Astrocyte (in vitro differentiated cells and primary cell): ENCODE measurements at regions not wholly inside any gene's neighbourhood (a gene's known extent, or its start where the extent isn't known, plus 50 kb on each side); places are given as distances from the start of the nearest gene placed in this dataset.

Experiments
- DNase-seq: peaks from one replicate; pipeline ENCODE4 v3.0.0-alpha.2; 2010; ENCODE audit warnings: low read depth
- FAIRE-seq: peaks from 2 replicates; lab custom pipeline; 2011; peaks lifted over from hg19 to GRCh38; lab: Jason Lieb, UNC
- H2AFZ ChIP-seq: 2 replicates; pipeline ENCODE4 v1.6.0; 2012; ENCODE audit warnings: low read depth, low read length, inconsistent platforms
- H3K27ac ChIP-seq: 2 replicates; pipeline ENCODE4 v1.5.1; 2011; ENCODE audit warnings: low read depth, low read length, inconsistent platforms
- H3K27me3 ChIP-seq: 2 replicates; pipeline ENCODE4 v1.6.0; 2011; ENCODE audit warnings: low read length, inconsistent platforms; ENCODE audit not compliant: insufficient read depth
- H3K36me3 ChIP-seq: 2 replicates; pipeline ENCODE4 v1.5.1; 2011; ENCODE audit warnings: low read length, inconsistent platforms; ENCODE audit not compliant: insufficient read depth
- H3K4me1 ChIP-seq: 2 replicates; pipeline ENCODE4 v1.5.1; 2011; ENCODE audit warnings: low read length, inconsistent platforms; ENCODE audit not compliant: insufficient read depth
- H3K4me2 ChIP-seq: 2 replicates; pipeline ENCODE4 v1.6.0; 2012; ENCODE audit warnings: low read length, inconsistent platforms
- H3K4me3 ChIP-seq: 2 replicates; pipeline ENCODE4 v1.5.1; 2011; ENCODE audit warnings: low read depth, mild to moderate bottlenecking, low read length, inconsistent platforms; ENCODE audit not compliant: insufficient read depth
- H3K79me2 ChIP-seq: 2 replicates; pipeline ENCODE4 v1.6.0; 2012; ENCODE audit warnings: mild to moderate bottlenecking, low read length, inconsistent platforms; ENCODE audit not compliant: insufficient read depth
- H3K9ac ChIP-seq: 2 replicates; pipeline ENCODE4 v1.6.0; 2012; ENCODE audit warnings: mild to moderate bottlenecking, low read length, inconsistent platforms
- H3K9me3 ChIP-seq: 2 replicates; pipeline ENCODE4 v1.5.1; 2012; ENCODE audit warnings: low read depth, mild to moderate bottlenecking, low read length, inconsistent platforms; ENCODE audit not compliant: insufficient read depth
- H4K20me1 ChIP-seq: 2 replicates; pipeline ENCODE4 v1.6.0; 2012; ENCODE audit warnings: low read length, inconsistent platforms; ENCODE audit not compliant: insufficient read depth
- H3K27ac Mint-ChIP-seq: one replicate; pipeline ENCODE4 v1.8.0; 2021; ENCODE audit warnings: mild to moderate bottlenecking, mixed read lengths; ENCODE audit not compliant: unreplicated experiment
- H3K27me3 Mint-ChIP-seq: one replicate; pipeline ENCODE4 v1.8.0; 2021; ENCODE audit warnings: low read depth, mixed read lengths; ENCODE audit not compliant: unreplicated experiment
- H3K36me3 Mint-ChIP-seq: one replicate; pipeline ENCODE4 v1.8.0; 2021; ENCODE audit warnings: low read depth, mixed read lengths; ENCODE audit not compliant: unreplicated experiment
- H3K4me1 Mint-ChIP-seq: one replicate; pipeline ENCODE4 v1.8.0; 2021; ENCODE audit warnings: low read depth, mixed read lengths; ENCODE audit not compliant: unreplicated experiment
- H3K4me3 Mint-ChIP-seq: one replicate; pipeline ENCODE4 v1.8.0; 2021; ENCODE audit warnings: mild to moderate bottlenecking, moderate library complexity, mixed read lengths; ENCODE audit not compliant: unreplicated experiment
- H3K9me3 Mint-ChIP-seq: one replicate; pipeline ENCODE4 v1.8.0; 2021; ENCODE audit warnings: mild to moderate bottlenecking, mixed read lengths; ENCODE audit not compliant: unreplicated experiment
- CTCF ChIP-seq: IDR thresholded peaks from 2 replicates; pipeline ENCODE4 v1.5.1; 2011; ENCODE audit warnings: low read depth, mild to moderate bottlenecking, inconsistent platforms, low read length, moderate library complexity; ENCODE audit not compliant: insufficient read depth
- EZH2 ChIP-seq: IDR thresholded peaks from 2 replicates; pipeline ENCODE4 v1.6.1; 2012; ENCODE audit warnings: mild to moderate bottlenecking, low read length, inconsistent platforms; ENCODE audit not compliant: insufficient read depth

GRCh38 chr2:239670463-239671120, 269.8 kb upstream of the HDAC4 start:
- DNase-seq = no peak
- H3K27me3 ChIP-seq = no peaks in the 10 kb centered on the region
- H3K27me3 Mint-ChIP-seq = peaks cover 53% of the 10 kb centered on the region
- no peak for FAIRE-seq
- no peak overlapping the region for H3K9ac ChIP-seq
- no peak overlapping the region for H2AFZ ChIP-seq
- H3K27ac Mint-ChIP-seq = no peak overlapping the region
- H3K36me3 ChIP-seq = no peaks in the 10 kb centered on the region
- no peaks in the 10 kb centered on the region for H3K79me2 ChIP-seq
- no peak overlapping the region for H3K4me2 ChIP-seq
- H3K9me3 ChIP-seq = no peaks in the 10 kb centered on the region
- H3K9me3 Mint-ChIP-seq = no peaks in the 10 kb centered on the region
- TF ChIP-seq CTCF (no peak), EZH2 (no peak)
- no peak overlapping the region for H3K27ac ChIP-seq
- H4K20me1 ChIP-seq = no peaks in the 10 kb centered on the region
- H3K36me3 Mint-ChIP-seq = no peaks in the 10 kb centered on the region
- H3K4me1 Mint-ChIP-seq = no peaks in the 10 kb centered on the region
- no peak overlapping the region for H3K4me3 ChIP-seq
- no peak overlapping the region for H3K4me3 Mint-ChIP-seq
- H3K4me1 ChIP-seq = no peaks in the 10 kb centered on the region

GRCh38 chr2:239669899-239670460, 269.2 kb upstream of the HDAC4 start:
- H3K4me3 ChIP-seq = no peak overlapping the region
- H3K4me1 Mint-ChIP-seq = no peaks in the 10 kb centered on the region
- no peaks in the 10 kb centered on the region for H3K36me3 ChIP-seq
- no peaks in the 10 kb centered on the region for H3K27me3 ChIP-seq
- H3K79me2 ChIP-seq = no peaks in the 10 kb centered on the region
- H3K9me3 ChIP-seq = no peaks in the 10 kb centered on the region
- H3K4me2 ChIP-seq = no peak overlapping the region
- H3K27me3 Mint-ChIP-seq = peaks cover 53% of the 10 kb centered on the region
- H3K27ac ChIP-seq = no peak overlapping the region
- no peaks in the 10 kb centered on the region for H4K20me1 ChIP-seq
- H3K9ac ChIP-seq = no peak overlapping the region
- DNase-seq (no peak), FAIRE-seq (no peak)
- H3K9me3 Mint-ChIP-seq = no peaks in the 10 kb centered on the region
- TF ChIP-seq EZH2 (no peak), CTCF (no peak)
- H3K4me1 ChIP-seq = no peaks in the 10 kb centered on the region
- no peak overlapping the region for H2AFZ ChIP-seq
- H3K27ac Mint-ChIP-seq = no peak overlapping the region
- H3K4me3 Mint-ChIP-seq = no peak overlapping the region
- H3K36me3 Mint-ChIP-seq = no peaks in the 10 kb centered on the region
